NB4 (cell line): ENCODE measurements at regions not wholly inside any gene's neighbourhood (a gene's known extent, or its start where the extent isn't known, plus 50 kb on each side); places are given as distances from the start of the nearest gene placed in this dataset.

Experiments
- CTCF ChIP-seq: IDR thresholded peaks from one replicate; pipeline ENCODE4 v1.5.1; 2012; ENCODE audit warnings: low read depth, low read length
- MAX ChIP-seq: IDR thresholded peaks from 2 replicates; pipeline ENCODE4 v1.6.1; 2011; ENCODE audit warnings: low read depth, low read length
- POLR2A ChIP-seq: IDR thresholded peaks from 2 replicates; pipeline ENCODE4 v1.6.1; 2011; ENCODE audit warnings: mild to moderate bottlenecking; ENCODE audit not compliant: insufficient read length; ENCODE audit errors: extremely low read depth

GRCh38 chr10:78267598-78267997, 233.9 kb downstream of the RPS24 start:
- no peak for TF ChIP-seq POLR2A
- TF ChIP-seq CTCF = no peak
- no peak for TF ChIP-seq MAX
